Activated CD8-positive, alpha-beta memory T cell treated with anti-CD3 and anti-CD28 coated beads, Interleukin-2, amount 10 ng/mL, durations not matched to agents 7 days and 5 days (primary cell): ENCODE measurements at regions not wholly inside any gene's neighbourhood (a gene's known extent, or its start where the extent isn't known, plus 50 kb on each side); places are given as distances from the start of the nearest gene placed in this dataset.
"Not testable (repeated sequence)": the region's sequence is repeated elsewhere in the genome, so short reads cannot be mapped to it uniquely, and the experiment has no call there.

Experiments
- ATAC-seq: fragments of 150-1000 bp; cut with Tn5 transposase; one replicate; pipeline ENCODE4 v1.10.0; 2021; ENCODE audit warnings: moderate library complexity
- CTCF ChIA-PET: fragments of 350-600 bp; sonication (Branson Sonifier 250); formaldehyde crosslinking; loops from one replicate; lab custom pipeline; 2021; ENCODE audit warnings: antibody characterized with exemption; lab: Charles Lee
- DNase-seq: peaks from one replicate; pipeline ENCODE4 v3.0.0-alpha.2; 2020
- H3K27ac Mint-ChIP-seq: one replicate; pipeline ENCODE4 v1.8.0; 2021; ENCODE audit warnings: mild to moderate bottlenecking, mixed read lengths
- H3K27me3 Mint-ChIP-seq: one replicate; pipeline ENCODE4 v1.8.0; 2021; ENCODE audit warnings: mixed read lengths
- H3K36me3 Mint-ChIP-seq: one replicate; pipeline ENCODE4 v1.8.0; 2021; ENCODE audit warnings: mild to moderate bottlenecking, mixed read lengths
- H3K4me1 Mint-ChIP-seq: one replicate; pipeline ENCODE4 v1.8.0; 2021; ENCODE audit warnings: mixed read lengths
- H3K4me3 Mint-ChIP-seq: one replicate; pipeline ENCODE4 v1.8.0; 2021; ENCODE audit warnings: mild to moderate bottlenecking, moderate library complexity, mixed read lengths
- H3K9me3 Mint-ChIP-seq: one replicate; pipeline ENCODE4 v1.8.0; 2022; ENCODE audit warnings: low read depth, mixed read lengths

DNA sequence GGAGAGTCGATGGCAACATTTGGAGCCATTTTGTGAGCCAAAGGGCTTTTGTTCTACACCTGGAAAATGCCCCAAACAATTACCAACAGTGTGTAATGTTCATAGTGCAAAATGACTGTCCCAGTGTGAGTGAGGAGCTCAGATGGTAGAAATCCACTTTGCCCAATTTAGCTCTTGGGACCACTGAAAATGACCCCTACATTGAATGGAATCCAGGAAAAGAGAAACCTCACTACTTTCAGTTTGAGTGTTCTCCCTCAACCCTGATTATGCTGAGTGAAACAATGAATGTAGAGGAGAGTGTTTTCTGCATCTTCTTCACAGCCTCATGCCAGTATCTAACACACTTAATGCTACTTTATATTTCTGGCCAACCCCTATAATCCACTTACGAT is 84.9 kb upstream of the NRN1 start:
- Mint-ChIP-seq H3K27me3 (peaks cover 32% of the 10 kb centered on the region), H3K4me3 (no peak overlapping the region), H3K4me1 (peaks cover 14% of the 10 kb centered on the region), H3K27ac (no peak overlapping the region), H3K36me3 (no peaks in the 10 kb centered on the region), H3K9me3 (no peaks in the 10 kb centered on the region)
- CTCF ChIA-PET = no interaction called here
- ATAC-seq = no peak
- no peak for DNase-seq

DNA sequence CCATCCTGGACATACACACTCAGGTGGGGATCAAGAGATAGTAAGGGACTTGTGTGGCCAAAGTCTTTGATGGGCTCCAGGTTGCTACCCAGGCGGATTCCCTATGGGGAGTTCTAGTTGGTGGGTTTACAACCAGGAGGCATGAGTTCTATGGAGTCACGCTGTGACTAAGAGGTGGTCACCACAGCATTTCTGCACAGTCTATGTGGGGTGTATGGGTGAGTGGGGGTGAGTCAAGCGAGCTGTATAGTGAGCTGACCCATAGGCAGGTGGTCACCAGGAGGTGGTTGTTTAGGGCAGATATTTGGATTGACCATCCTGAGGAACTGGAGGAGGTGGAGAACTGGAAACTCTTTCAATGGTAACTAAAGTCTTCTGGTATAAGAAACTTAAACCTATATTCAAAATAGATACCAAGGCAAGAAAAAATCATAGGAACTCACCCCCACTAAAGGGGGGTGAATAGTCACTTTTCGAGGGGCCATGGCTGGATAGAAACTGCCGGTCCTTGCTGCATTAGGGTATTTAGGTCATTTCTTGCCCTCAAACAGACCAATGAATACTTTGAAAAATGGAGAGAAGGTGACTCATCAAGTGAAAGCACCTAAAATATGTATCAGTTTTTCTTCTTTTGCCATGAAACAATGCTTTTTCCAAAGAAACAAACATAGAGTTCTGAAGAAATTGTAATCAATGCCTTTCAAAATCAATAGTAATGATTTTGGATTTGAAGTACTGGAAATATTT is 84.3 kb upstream of the NRN1 start:
- Mint-ChIP-seq H3K27me3 (peaks cover 32% of the 10 kb centered on the region), H3K9me3 (no peaks in the 10 kb centered on the region), H3K4me3 (no peak overlapping the region), H3K36me3 (no peaks in the 10 kb centered on the region), H3K27ac (no peak overlapping the region), H3K4me1 (peaks cover 14% of the 10 kb centered on the region)
- CTCF ChIA-PET = no interaction called here
- no peak for DNase-seq
- ATAC-seq = no peak

DNA sequence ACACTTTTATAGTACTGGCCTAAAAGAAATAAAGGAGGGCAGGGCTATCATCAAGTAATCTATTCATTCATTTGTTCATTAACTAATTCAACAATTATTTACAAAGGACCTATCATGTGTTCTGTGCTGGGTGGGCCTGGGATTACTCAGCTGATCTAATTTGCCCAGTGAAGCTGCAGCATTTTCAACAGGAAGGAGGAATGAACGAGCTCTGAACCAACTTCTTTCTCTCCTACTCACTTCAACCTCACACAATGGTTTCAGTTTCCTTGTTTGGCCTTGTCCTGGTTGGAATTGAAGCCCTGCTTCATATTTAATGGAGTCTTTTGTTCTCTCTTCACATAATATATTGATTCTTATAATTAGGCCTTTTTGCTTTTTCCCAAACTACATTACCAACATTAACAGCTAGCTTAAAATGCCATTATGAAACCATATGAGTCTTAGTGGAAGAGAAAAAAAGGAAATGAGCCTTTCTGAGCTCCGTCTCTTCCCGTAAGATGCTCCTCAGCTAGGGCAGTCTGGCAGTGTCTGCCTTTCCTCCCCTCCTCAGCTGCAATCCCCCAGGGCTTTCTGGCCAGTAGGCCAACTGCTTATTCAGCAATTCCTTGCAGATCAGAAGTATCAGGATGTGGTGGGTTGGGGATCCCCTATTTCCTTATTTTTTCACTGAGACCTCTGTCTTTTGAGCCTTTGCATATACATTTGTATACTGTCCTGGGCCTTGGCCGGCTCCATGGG is 79.4 kb upstream of the NRN1 start:
- no peak overlapping the region for H3K4me3 Mint-ChIP-seq
- peaks cover 14% of the 10 kb centered on the region for H3K27me3 Mint-ChIP-seq
- no peaks in the 10 kb centered on the region for H3K36me3 Mint-ChIP-seq
- no peak overlapping the region for H3K27ac Mint-ChIP-seq
- CTCF ChIA-PET = no interaction called here
- DNase-seq = no peak
- ATAC-seq = no peak
- H3K4me1 Mint-ChIP-seq = peaks cover 2% of the 10 kb centered on the region
- no peaks in the 10 kb centered on the region for H3K9me3 Mint-ChIP-seq

DNA sequence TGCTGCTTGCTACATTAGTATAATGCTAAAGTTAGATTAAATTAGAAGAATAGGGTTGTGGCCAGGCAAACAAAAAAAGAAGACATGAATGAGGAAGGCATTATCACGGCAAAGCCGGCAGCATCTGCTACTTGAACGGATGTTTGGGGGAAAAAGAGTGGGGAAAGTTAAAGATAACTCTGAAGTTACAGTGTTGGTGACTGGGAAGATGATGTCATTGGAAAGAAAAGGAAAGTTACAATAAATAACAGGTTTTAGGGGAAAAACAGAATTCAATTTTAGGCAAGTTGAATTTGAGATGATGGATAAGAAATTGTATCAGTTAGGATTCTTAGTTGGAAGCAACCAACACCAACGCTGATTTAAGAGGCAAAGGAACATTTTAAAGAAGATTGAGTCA is 74.2 kb upstream of the NRN1 start:
- Mint-ChIP-seq H3K27me3 (peaks cover 13% of the 10 kb centered on the region), H3K36me3 (no peaks in the 10 kb centered on the region), H3K4me1 (no peaks in the 10 kb centered on the region), H3K4me3 (no peak overlapping the region), H3K27ac (no peak overlapping the region), H3K9me3 (no peaks in the 10 kb centered on the region)
- ATAC-seq (no peak), DNase-seq (no peak)
- CTCF ChIA-PET = no interaction called here

DNA sequence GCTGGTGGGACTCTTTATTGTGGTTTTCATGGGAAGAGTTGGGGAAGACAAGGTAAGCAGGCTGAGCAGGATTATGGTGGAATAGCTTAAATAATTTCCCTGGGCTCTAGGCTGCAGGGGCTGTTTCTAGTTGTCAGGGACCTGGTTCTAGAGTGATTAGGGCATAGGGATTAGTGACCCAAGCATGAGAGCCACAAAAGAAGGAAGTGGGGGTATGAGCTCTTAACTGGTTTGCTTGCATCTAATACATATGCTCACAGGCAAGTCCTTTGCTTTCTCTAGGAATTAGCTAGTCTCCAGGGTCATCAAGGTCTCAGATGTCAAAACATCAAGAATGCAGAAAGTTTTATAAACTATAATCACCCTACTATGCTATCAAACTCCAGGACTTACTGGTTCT is 67.5 kb upstream of the NRN1 start:
- DNase-seq (no peak), ATAC-seq (no peak)
- Mint-ChIP-seq H3K4me1 (no peaks in the 10 kb centered on the region), H3K9me3 (no peaks in the 10 kb centered on the region), H3K4me3 (no peak overlapping the region), H3K27ac (no peak overlapping the region), H3K36me3 (no peaks in the 10 kb centered on the region), H3K27me3 (peaks cover 29% of the 10 kb centered on the region)
- CTCF ChIA-PET = no interaction called here

DNA sequence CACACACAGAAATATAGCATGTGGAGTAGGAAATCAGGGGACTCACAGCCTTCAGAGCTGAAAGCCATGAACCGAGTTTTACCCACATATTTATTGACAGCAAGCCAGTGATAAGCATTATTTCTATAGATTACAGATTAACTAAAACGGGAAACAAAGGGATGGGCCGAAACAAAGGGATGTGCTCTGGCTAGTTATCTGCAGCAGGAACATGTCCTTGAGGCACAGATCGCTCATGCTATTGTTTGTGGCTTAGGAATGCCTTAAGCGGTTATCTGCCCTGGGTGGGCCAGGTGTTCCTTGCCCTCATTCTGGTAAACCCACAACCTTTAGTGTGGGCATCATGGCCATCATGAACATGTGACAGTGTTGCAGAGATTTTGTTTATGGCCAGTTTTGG is 61.4 kb upstream of the NRN1 start:
- DNase-seq, H3K9me3 Mint-ChIP-seq, ATAC-seq, H3K36me3 Mint-ChIP-seq, H3K4me3 Mint-ChIP-seq, H3K4me1 Mint-ChIP-seq, H3K27ac Mint-ChIP-seq, CTCF ChIA-PET: not testable (repeated sequence)
- H3K27me3 Mint-ChIP-seq = peaks cover 30% of the 10 kb centered on the region

DNA sequence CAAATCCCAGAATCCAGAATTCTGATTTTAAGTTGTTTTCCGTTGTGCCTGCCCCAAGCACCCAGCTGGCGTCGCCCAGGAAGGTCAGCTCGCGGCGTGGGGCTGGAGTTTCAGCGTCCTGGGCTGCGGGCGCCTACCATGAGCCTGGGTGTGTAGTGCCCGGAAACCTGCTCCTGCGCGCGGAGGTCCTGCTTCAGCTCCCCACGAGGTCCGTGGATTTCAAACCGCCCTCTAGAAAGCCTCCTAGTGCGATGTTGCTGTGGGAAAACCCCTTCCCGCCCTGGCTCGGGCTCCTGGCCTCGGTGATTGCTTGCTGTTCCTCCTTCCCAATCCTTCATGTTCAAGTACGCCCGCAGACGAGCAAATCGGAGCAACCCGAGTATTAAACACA is 51.3 kb upstream of the NRN1 start:
- DNase-seq (no peak), ATAC-seq (no peak)
- no peak overlapping the region for H3K27ac Mint-ChIP-seq
- H3K4me3 Mint-ChIP-seq = no peak overlapping the region
- H3K9me3 Mint-ChIP-seq = no peaks in the 10 kb centered on the region
- CTCF ChIA-PET = interaction anchor here (1.3 to 4.3 kb wide), 2 partner anchors 429 to 489 kb away, joined by 3 to 22 read pairs; no protein-coding TSS in a partner anchor
- H3K4me1 Mint-ChIP-seq = no peaks in the 10 kb centered on the region
- no peaks in the 10 kb centered on the region for H3K36me3 Mint-ChIP-seq
- H3K27me3 Mint-ChIP-seq = peaks cover 31% of the 10 kb centered on the region

DNA sequence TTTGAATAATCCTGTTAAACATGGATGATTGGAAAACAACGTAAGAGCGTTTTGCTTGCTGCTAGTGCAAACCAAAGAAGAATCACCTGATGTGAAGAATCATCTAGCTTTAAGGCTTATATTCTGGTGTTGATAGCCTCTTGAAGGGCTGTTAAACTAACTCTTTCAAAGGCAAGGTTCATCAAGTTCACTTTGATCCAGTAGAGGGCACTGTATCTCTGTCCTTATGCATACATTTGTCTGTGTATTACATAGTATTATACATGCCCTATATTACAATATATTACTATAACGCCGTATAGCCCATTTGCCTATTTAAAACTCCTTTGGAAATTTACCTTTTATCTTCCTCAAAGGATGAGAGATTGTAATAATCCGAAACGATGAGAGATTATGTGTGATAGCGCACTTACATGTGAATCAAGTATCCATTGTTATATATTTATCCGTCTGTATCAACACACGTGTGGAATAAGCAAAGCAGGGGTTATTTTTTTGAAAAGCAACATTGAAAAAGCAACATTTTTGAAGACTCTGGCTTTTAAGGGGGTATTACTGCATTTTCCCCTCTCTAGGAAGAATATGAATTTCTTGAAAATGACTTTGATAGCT is 50.8 kb upstream of the NRN1 start:
- H3K4me1 Mint-ChIP-seq = no peaks in the 10 kb centered on the region
- H3K36me3 Mint-ChIP-seq = no peaks in the 10 kb centered on the region
- H3K27ac Mint-ChIP-seq = no peak overlapping the region
- no peak for ATAC-seq
- H3K9me3 Mint-ChIP-seq = no peaks in the 10 kb centered on the region
- no peak for DNase-seq
- CTCF ChIA-PET = interaction anchor here (1.1 to 4.3 kb wide), 4 partner anchors 15 to 489 kb away, joined by 3 to 22 read pairs (median 4); no protein-coding TSS in a partner anchor
- no peak overlapping the region for H3K4me3 Mint-ChIP-seq
- H3K27me3 Mint-ChIP-seq = peaks cover 31% of the 10 kb centered on the region
